Ovary (tissue), 3 donors: ENCODE measurements at regions not wholly inside any gene's neighbourhood (a gene's known extent, or its start where the extent isn't known, plus 50 kb on each side); places are given as distances from the start of the nearest gene placed in this dataset.

Experiments used
- EP300 ChIP-seq: sonication (generic); formaldehyde crosslinking; IDR thresholded peaks from one replicate; pipeline ENCODE4 v1.6.1; 2017; ENCODE audit warnings: antibody characterized with exemption
- TF ChIP-seq, protein P1 (sequence below), 3 donors: fragments of 450-650 bp in 2 of 3; fragments of 200-600 bp in 1 of 3; IDR thresholded peaks; one replicate each; pipeline versions ENCODE4 v1.5.1 to v1.8.0; 2016 to 2022; ENCODE audit warnings: antibody characterized with exemption in 3 of 3, mild to moderate bottlenecking in 1 of 3
- donor health status: DM: no; HTN: no; CAD: no.

DNA sequence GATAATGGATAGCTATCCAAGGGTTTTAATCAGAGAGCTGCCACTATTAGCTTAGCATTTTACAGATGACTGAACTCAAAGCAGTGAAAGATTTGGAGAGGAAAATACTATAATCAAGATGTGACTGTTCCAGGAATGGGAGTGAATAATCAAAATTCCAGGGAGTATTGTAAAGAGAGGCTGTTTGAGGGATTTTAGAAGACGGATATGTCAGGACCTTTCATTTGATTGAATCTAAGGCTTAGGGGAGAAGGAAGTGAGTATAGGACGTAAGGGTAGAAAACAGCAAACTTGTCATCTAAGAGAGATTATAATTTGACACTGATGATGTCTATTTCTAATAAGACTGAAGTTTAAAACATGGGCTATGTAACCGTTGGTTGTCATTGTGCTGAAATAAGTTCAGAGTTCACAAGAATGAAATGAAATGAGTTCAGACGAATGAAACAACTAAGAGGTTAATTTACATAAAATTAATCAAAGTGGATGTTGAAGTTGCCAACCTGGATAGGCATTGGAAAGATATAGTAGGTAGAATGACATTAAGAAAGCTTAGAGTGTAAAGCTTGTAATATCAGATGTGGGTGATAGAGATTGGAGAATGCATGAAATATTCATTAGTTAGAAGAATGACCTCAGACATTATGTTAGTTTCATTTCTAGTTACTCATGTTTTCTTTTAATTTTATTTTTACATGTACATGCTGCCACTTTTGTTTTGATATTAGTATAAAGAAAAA, 842.8 kb downstream of the SI start:
- TF ChIP-seq, protein P1, sequence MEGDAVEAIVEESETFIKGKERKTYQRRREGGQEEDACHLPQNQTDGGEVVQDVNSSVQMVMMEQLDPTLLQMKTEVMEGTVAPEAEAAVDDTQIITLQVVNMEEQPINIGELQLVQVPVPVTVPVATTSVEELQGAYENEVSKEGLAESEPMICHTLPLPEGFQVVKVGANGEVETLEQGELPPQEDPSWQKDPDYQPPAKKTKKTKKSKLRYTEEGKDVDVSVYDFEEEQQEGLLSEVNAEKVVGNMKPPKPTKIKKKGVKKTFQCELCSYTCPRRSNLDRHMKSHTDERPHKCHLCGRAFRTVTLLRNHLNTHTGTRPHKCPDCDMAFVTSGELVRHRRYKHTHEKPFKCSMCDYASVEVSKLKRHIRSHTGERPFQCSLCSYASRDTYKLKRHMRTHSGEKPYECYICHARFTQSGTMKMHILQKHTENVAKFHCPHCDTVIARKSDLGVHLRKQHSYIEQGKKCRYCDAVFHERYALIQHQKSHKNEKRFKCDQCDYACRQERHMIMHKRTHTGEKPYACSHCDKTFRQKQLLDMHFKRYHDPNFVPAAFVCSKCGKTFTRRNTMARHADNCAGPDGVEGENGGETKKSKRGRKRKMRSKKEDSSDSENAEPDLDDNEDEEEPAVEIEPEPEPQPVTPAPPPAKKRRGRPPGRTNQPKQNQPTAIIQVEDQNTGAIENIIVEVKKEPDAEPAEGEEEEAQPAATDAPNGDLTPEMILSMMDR (IDR thresholded peaks at IDR 0.05), result no peak
- TF ChIP-seq EP300, result no peak
